CD4-positive, CD25-positive, alpha-beta regulatory T cell (primary cell): ENCODE measurements at regions not wholly inside any gene's neighbourhood (a gene's known extent, or its start where the extent isn't known, plus 50 kb on each side); places are given as distances from the start of the nearest gene placed in this dataset.
A peak's percentile ranks its signal among the peaks of the same experiment; 100 is the strongest.

Experiments
- ATAC-seq, 2 donors: fragments of 150-1000 bp; cut with Tn5 transposase; one replicate each; pipeline ENCODE4 v1.10.0; 2021; ENCODE audit warnings: low read depth in 2 of 2, moderate number of reproducible peaks in 2 of 2, moderate library complexity in 1 of 2
- DNase-seq, 3 donors: peaks; one replicate each; pipeline versions ENCODE4 v3.0.0 to v3.0.0-alpha.2; 2012 to 2022; ENCODE audit warnings: mixed read lengths in 1 of 3
- H3K27ac ChIP-seq: one replicate; pipeline ENCODE4 v1.7.0; 2013; ENCODE audit warnings: mild to moderate bottlenecking, low read length; ENCODE audit not compliant: insufficient read depth, poor library complexity, severe bottlenecking
- H3K27me3 ChIP-seq: one replicate; pipeline ENCODE4 v1.7.0; 2013; ENCODE audit warnings: low read length; ENCODE audit not compliant: control insufficient read depth, insufficient read depth
- H3K36me3 ChIP-seq: one replicate; pipeline ENCODE4 v1.7.0; 2013; ENCODE audit warnings: mild to moderate bottlenecking, low read length, moderate library complexity; ENCODE audit not compliant: control insufficient read depth, insufficient read depth
- H3K4me1 ChIP-seq: 2 replicates; pipeline ENCODE4 v1.7.0; 2013; ENCODE audit warnings: mild to moderate bottlenecking, low read length; ENCODE audit not compliant: insufficient read depth, control insufficient read depth, poor library complexity, severe bottlenecking
- H3K4me3 ChIP-seq: one replicate; pipeline ENCODE4 v1.7.0; 2013; ENCODE audit warnings: low read depth, mild to moderate bottlenecking, low read length, moderate library complexity
- H3K9me3 ChIP-seq, 2 experiments: 1 replicate in 1 of 2; 2 replicates in 1 of 2; pipeline ENCODE4 v1.7.0; 2013; ENCODE audit warnings: low read length in 2 of 2, mild to moderate bottlenecking in 1 of 2, moderate library complexity in 1 of 2; ENCODE audit not compliant: control insufficient read depth in 2 of 2
- H3K27ac Mint-ChIP-seq, 3 donors: one replicate each; pipeline ENCODE4 v1.8.0; 2020 to 2022; ENCODE audit warnings: mild to moderate bottlenecking in 3 of 3, mixed read lengths in 3 of 3, moderate library complexity in 2 of 3
- H3K27me3 Mint-ChIP-seq: one replicate; pipeline ENCODE4 v1.8.0; 2022; ENCODE audit warnings: mild to moderate bottlenecking, mixed read lengths
- H3K36me3 Mint-ChIP-seq: one replicate; pipeline ENCODE4 v1.8.0; 2020; ENCODE audit warnings: mixed read lengths
- H3K4me1 Mint-ChIP-seq, 4 donors: one replicate each; pipeline ENCODE4 v1.8.0; 2020 to 2022; ENCODE audit warnings: mixed read lengths in 4 of 4, mild to moderate bottlenecking in 1 of 4
- H3K4me3 Mint-ChIP-seq, 4 donors: one replicate each; pipeline ENCODE4 v1.8.0; 2020 to 2022; ENCODE audit warnings: mild to moderate bottlenecking in 4 of 4, mixed read lengths in 4 of 4, moderate library complexity in 3 of 4
- H3K9me3 Mint-ChIP-seq, 7 donors: one replicate each; pipeline ENCODE4 v1.8.0; 2020 to 2022; ENCODE audit warnings: mixed read lengths in 7 of 7, mild to moderate bottlenecking in 3 of 7, moderate library complexity in 2 of 7

DNA sequence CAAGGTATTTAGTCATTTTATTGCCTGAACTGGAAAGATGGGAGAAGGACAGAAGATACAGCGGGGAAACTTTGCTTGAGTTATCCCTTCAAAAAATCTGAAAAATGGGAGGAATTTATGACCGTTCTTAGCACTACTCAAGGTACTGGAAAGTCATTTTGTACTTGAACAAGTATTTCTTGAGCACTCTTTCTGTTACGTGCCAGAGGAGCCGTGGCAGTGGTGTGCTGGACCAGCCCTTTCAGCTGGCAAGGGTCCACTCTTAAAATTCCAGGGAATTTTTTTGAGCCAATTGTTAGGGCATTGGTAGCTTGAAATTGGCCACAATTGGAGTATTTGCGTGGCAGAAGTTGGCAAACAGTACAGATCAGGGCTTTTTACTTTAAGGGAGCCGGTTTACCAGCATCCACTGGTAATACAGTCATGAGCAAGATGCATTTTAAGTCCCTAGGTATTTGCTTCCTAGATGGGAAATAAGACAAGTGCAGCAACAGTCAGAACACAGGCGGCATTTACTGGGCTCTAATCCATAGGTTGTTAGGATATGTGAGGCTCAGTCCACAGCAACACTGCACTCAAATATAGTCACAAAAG lies 145.9 kb upstream of the ST8SIA2 start:
- H3K36me3 Mint-ChIP-seq = no peaks in the 10 kb centered on the region
- H3K4me3 ChIP-seq = no peak overlapping the region
- ATAC-seq = no peak
- H3K9me3 ChIP-seq = no peaks in the 10 kb centered on the region
- peaks cover 2% of the 10 kb centered on the region for H3K27me3 ChIP-seq
- H3K9me3 Mint-ChIP-seq = peaks cover 0 to 5% (median 0%) of the 10 kb centered on the region in 7 donors
- no peaks in the 10 kb centered on the region for H3K4me1 ChIP-seq
- H3K4me1 Mint-ChIP-seq = no peaks in the 10 kb centered on the region
- H3K27ac ChIP-seq = no peak overlapping the region
- no peaks in the 10 kb centered on the region for H3K36me3 ChIP-seq
- no peak for DNase-seq
- no peak overlapping the region for H3K4me3 Mint-ChIP-seq
- H3K27ac Mint-ChIP-seq = no peak overlapping the region
- H3K27me3 Mint-ChIP-seq = no peaks in the 10 kb centered on the region

DNA sequence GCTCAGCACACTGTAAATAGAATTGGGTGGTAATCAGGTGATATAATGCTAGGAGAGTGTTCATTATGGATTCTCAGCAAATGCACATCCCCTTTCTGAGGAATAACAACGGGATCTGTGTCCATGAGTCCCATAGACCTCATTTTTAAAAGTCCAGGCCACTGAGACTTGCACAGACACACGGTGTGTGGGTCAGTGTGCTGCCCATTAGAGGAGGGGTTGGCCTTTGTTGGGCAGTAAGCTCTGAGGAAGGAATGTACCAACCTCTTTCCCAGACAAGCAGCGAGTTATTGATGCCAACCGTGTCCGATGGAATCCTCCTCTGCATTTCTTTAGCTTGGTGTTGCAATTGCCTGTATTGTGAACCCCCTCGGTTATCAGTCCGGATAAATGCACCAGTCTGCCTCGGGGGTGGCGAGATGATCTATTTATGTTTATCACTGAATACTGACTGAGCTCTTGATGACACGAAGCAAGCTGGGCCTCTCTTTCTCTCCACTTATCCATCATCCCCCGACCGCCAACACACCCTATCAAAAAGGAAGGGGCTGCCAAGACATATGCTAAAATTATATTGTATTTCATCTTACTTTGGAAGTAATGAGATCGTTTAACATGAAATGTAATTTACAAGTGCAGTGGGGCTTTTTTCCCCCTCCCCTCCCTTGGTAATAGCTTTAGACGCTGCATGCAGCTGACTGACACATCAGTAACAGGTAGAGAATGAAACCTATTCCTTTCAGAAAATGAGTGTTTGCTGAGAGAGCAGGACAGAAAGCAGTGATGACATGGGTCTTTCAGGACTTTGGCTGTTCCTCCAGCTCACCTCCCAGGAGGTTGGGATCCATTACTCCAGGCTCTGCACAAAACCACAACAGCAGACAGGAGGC lies 126.6 kb upstream of the ST8SIA2 start:
- peak overlapping the region in 1 of 4 donors; percentile 64 for H3K4me3 Mint-ChIP-seq
- H3K4me3 ChIP-seq = no peak overlapping the region
- H3K36me3 Mint-ChIP-seq = no peaks in the 10 kb centered on the region
- no peaks in the 10 kb centered on the region for H3K9me3 ChIP-seq
- no peak for DNase-seq
- no peak for ATAC-seq
- no peaks in the 10 kb centered on the region for H3K4me1 Mint-ChIP-seq
- peaks cover 0 to 1% (median 0%) of the 10 kb centered on the region in 7 donors for H3K9me3 Mint-ChIP-seq
- H3K36me3 ChIP-seq = no peaks in the 10 kb centered on the region
- no peaks in the 10 kb centered on the region for H3K4me1 ChIP-seq
- no peaks in the 10 kb centered on the region for H3K27me3 ChIP-seq
- peaks cover 15% of the 10 kb centered on the region for H3K27me3 Mint-ChIP-seq
- no peak overlapping the region for H3K27ac ChIP-seq
- peak overlapping the region in 1 of 3 donors; percentile 27 for H3K27ac Mint-ChIP-seq

DNA sequence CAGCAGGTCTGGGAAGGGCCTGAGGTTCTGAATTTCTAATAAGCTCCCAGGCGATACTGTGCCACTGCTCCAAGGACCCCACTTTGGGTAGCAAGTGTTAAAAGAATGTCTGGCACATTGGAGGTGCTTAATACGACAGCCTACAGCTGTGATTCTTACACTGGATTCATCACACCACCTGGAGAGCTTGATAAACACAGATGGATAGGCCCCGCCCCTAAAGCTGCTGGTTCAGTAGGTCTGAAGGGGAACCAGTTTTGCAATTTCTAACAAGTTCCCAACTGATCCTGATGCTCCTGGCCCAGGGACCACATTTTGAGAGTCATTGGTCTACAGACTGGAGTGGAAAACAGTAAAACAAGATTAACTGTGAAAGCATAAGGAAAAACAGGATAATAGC lies 124.8 kb upstream of the ST8SIA2 start:
- no peak overlapping the region for H3K4me3 Mint-ChIP-seq
- Histone ChIP-seq H3K27me3 (peaks cover 2% of the 10 kb centered on the region), H3K27ac (no peak overlapping the region), H3K4me3 (no peak overlapping the region), H3K36me3 (no peaks in the 10 kb centered on the region), H3K4me1 (no peaks in the 10 kb centered on the region), H3K9me3 (no peaks in the 10 kb centered on the region)
- H3K4me1 Mint-ChIP-seq = no peaks in the 10 kb centered on the region
- no peaks in the 10 kb centered on the region for H3K36me3 Mint-ChIP-seq
- peaks cover 26% of the 10 kb centered on the region for H3K27me3 Mint-ChIP-seq
- DNase-seq = no peak
- ATAC-seq = no peak
- H3K9me3 Mint-ChIP-seq = peaks cover 0 to 1% (median 0%) of the 10 kb centered on the region in 7 donors
- H3K27ac Mint-ChIP-seq = no peak overlapping the region

DNA sequence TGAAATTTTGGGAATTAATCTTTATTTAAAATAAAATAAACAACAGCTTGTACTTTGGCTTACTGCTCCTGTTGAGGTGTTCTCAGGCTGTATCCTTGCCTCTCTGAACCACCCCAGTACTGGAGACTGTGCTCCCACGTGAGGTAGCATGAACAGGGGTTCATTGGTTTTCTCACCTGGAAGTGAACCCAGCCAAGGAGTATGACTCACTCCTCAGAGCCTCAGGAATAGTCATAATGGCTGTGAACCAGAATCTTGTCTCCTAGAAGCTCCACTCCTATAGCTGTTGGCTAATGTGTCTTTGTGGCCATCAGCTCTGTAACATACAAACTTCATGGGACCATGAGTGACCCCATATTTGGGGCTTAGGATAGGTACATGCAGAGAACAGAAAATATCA lies 122.5 kb upstream of the ST8SIA2 start:
- no peak overlapping the region for H3K27ac ChIP-seq
- H3K27me3 Mint-ChIP-seq = peaks cover 17% of the 10 kb centered on the region

DNA sequence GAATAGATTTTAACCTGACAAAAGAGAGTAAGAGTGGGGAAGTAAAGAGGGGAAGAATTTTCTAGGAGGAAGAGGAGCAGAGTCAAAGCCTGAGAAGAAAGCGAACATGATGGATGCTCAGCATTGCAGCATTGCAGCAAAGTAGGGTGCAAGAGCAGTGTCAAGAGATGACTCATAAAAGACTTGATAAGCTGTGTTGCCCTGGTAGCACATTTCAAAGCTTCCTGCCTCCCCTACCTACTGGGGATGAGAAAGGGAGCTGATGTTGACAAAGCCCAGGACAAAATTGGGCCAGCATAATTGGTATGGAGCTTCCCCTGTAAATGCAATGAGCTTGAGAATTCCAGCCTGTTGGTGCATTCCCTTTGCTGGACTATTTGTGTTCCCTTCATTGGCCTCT lies 121.6 kb upstream of the ST8SIA2 start:
- Histone ChIP-seq H3K36me3 (no peaks in the 10 kb centered on the region), H3K27ac (no peak overlapping the region), H3K4me3 (no peak overlapping the region), H3K4me1 (no peaks in the 10 kb centered on the region), H3K9me3 (no peaks in the 10 kb centered on the region), H3K27me3 (peaks cover 2% of the 10 kb centered on the region)
- DNase-seq (no peak), ATAC-seq (no peak)
- H3K27ac Mint-ChIP-seq = no peak overlapping the region
- peaks cover 0 to 1% (median 0%) of the 10 kb centered on the region in 7 donors for H3K9me3 Mint-ChIP-seq
- H3K36me3 Mint-ChIP-seq = no peaks in the 10 kb centered on the region
- H3K4me3 Mint-ChIP-seq = no peak overlapping the region
- H3K27me3 Mint-ChIP-seq = peaks cover 17% of the 10 kb centered on the region
- no peaks in the 10 kb centered on the region for H3K4me1 Mint-ChIP-seq

More for the DNA sequence above, 122.5 kb upstream of the ST8SIA2 start:
- Histone ChIP-seq H3K27me3 (peaks cover 2% of the 10 kb centered on the region), H3K9me3 (no peaks in the 10 kb centered on the region), H3K36me3 (no peaks in the 10 kb centered on the region), H3K4me1 (no peaks in the 10 kb centered on the region), H3K4me3 (no peak overlapping the region)
- no peak for DNase-seq
- Mint-ChIP-seq H3K27ac (no peak overlapping the region), H3K4me3 (no peak overlapping the region), H3K4me1 (no peaks in the 10 kb centered on the region), H3K36me3 (no peaks in the 10 kb centered on the region), H3K9me3 (peaks cover 0 to 1% (median 0%) of the 10 kb centered on the region in 7 donors)
- no peak for ATAC-seq

DNA sequence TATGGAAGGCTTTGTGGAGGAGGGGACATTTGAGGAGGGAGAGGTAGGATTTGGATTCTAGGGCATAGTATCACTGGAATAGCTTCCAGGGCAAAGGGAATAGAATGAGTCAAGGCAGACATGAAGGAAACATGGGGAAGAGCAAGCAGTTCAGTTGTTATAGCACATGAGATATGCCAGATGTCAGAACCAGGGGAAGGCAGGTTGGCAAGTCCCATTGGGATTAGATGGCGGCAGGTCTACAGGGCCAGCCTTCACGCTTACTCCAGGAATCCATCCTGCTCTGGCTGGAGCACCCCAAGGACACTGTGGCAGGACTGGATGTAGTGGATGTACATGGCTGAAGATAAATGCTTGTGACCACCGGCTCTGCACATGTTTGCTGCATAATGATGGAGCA lies 120.4 kb upstream of the ST8SIA2 start:
- peaks cover 0 to 1% (median 0%) of the 10 kb centered on the region in 7 donors for H3K9me3 Mint-ChIP-seq
- ATAC-seq (no peak), DNase-seq (no peak)
- no peaks in the 10 kb centered on the region for H3K36me3 Mint-ChIP-seq
- no peak overlapping the region for H3K27ac ChIP-seq
- H3K27ac Mint-ChIP-seq = no peak overlapping the region
- H3K36me3 ChIP-seq = no peaks in the 10 kb centered on the region
- no peak overlapping the region for H3K4me3 Mint-ChIP-seq
- H3K27me3 Mint-ChIP-seq = peaks cover 17% of the 10 kb centered on the region
- H3K4me1 ChIP-seq = no peaks in the 10 kb centered on the region
- H3K4me1 Mint-ChIP-seq = no peaks in the 10 kb centered on the region
- no peaks in the 10 kb centered on the region for H3K9me3 ChIP-seq
- peaks cover 2% of the 10 kb centered on the region for H3K27me3 ChIP-seq
- no peak overlapping the region for H3K4me3 ChIP-seq

DNA sequence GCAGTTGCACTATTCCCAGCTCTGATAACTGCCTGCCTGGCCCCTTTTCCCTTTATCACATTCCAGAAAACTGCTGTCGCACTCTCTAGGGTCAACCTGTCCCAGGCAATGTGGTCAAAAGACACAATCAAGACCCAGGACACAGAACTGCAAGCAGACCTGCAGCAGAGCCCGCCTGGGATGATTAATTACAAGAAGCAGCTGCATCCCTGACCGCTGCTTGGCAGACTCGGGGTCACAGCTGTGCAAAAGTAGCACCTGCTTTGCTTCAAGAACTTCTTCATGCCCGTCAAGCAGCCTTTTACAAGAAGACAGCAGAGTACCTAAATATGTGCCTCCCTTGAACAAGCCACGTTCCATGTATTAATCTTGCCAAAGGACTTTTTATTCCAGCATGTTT lies 120.0 kb upstream of the ST8SIA2 start:
- Histone ChIP-seq H3K27me3 (peaks cover 2% of the 10 kb centered on the region), H3K36me3 (no peaks in the 10 kb centered on the region), H3K4me3 (no peak overlapping the region), H3K9me3 (no peaks in the 10 kb centered on the region), H3K27ac (no peak overlapping the region), H3K4me1 (no peaks in the 10 kb centered on the region)
- H3K4me1 Mint-ChIP-seq = no peaks in the 10 kb centered on the region
- no peak for ATAC-seq
- H3K27me3 Mint-ChIP-seq = peaks cover 17% of the 10 kb centered on the region
- H3K36me3 Mint-ChIP-seq = no peaks in the 10 kb centered on the region
- peak overlapping the region in 1 of 3 donors; percentile 57 for H3K27ac Mint-ChIP-seq
- peaks cover 0 to 1% (median 0%) of the 10 kb centered on the region in 7 donors for H3K9me3 Mint-ChIP-seq
- no peak overlapping the region for H3K4me3 Mint-ChIP-seq
- DNase-seq = no peak
